Nephron progenitor cell (in vitro differentiated cells): ENCODE measurements at regions not wholly inside any gene's neighbourhood (a gene's known extent, or its start where the extent isn't known, plus 50 kb on each side); places are given as distances from the start of the nearest gene placed in this dataset.

Source experiments
- DNase-seq: peaks from one replicate; pipeline ENCODE4 v3.0.0; 2021
- H3K27ac Mint-ChIP-seq: 2 replicates; pipeline ENCODE4 v1.8.0; 2021; ENCODE audit warnings: mild to moderate bottlenecking, moderate library complexity, mixed read lengths
- H3K27me3 Mint-ChIP-seq: 2 replicates; pipeline ENCODE4 v1.8.0; 2021; ENCODE audit warnings: mild to moderate bottlenecking, low read depth, mixed read lengths; ENCODE audit not compliant: poor library complexity
- H3K36me3 Mint-ChIP-seq: 2 replicates; pipeline ENCODE4 v1.8.0; 2021; ENCODE audit warnings: low read depth, mixed read lengths
- H3K4me1 Mint-ChIP-seq: 2 replicates; pipeline ENCODE4 v1.8.0; 2021; ENCODE audit warnings: mixed read lengths
- H3K4me3 Mint-ChIP-seq: 2 replicates; pipeline ENCODE4 v1.8.0; 2021; ENCODE audit warnings: mild to moderate bottlenecking, moderate library complexity, mixed read lengths
- H3K9me3 Mint-ChIP-seq: 2 replicates; pipeline ENCODE4 v1.8.0; 2021; ENCODE audit warnings: mild to moderate bottlenecking, moderate library complexity, mixed read lengths
- TF ChIP-seq, protein P1 (sequence below): fragments of 200-600 bp; sonication (generic); IDR thresholded peaks from 2 replicates; pipeline ENCODE4 v1.5.0; 2021; ENCODE audit warnings: antibody characterized with exemption

GRCh38 chr4:101421386-101421785 is 74.1 kb upstream of the PPP3CA start:
- Mint-ChIP-seq H3K9me3 (peaks cover 4% of the 10 kb centered on the region), H3K4me3 (no peak overlapping the region), H3K4me1 (peaks cover 25% of the 10 kb centered on the region), H3K27ac (no peak overlapping the region), H3K36me3 (no peaks in the 10 kb centered on the region), H3K27me3 (no peaks in the 10 kb centered on the region)
- TF ChIP-seq, protein P1, sequence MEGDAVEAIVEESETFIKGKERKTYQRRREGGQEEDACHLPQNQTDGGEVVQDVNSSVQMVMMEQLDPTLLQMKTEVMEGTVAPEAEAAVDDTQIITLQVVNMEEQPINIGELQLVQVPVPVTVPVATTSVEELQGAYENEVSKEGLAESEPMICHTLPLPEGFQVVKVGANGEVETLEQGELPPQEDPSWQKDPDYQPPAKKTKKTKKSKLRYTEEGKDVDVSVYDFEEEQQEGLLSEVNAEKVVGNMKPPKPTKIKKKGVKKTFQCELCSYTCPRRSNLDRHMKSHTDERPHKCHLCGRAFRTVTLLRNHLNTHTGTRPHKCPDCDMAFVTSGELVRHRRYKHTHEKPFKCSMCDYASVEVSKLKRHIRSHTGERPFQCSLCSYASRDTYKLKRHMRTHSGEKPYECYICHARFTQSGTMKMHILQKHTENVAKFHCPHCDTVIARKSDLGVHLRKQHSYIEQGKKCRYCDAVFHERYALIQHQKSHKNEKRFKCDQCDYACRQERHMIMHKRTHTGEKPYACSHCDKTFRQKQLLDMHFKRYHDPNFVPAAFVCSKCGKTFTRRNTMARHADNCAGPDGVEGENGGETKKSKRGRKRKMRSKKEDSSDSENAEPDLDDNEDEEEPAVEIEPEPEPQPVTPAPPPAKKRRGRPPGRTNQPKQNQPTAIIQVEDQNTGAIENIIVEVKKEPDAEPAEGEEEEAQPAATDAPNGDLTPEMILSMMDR, result no peak
- no peak for DNase-seq

GRCh38 chr4:101420661-101421060 is 73.3 kb upstream of the PPP3CA start:
- H3K9me3 Mint-ChIP-seq, result peaks cover 4% of the 10 kb centered on the region
- H3K4me1 Mint-ChIP-seq, result peaks cover 25% of the 10 kb centered on the region
- no peak overlapping the region for H3K27ac Mint-ChIP-seq
- H3K27me3 Mint-ChIP-seq, result no peaks in the 10 kb centered on the region
- H3K4me3 Mint-ChIP-seq, result no peak overlapping the region
- H3K36me3 Mint-ChIP-seq, result no peaks in the 10 kb centered on the region
- TF ChIP-seq, protein P1, result no peak
- DNase-seq, result no peak

DNA sequence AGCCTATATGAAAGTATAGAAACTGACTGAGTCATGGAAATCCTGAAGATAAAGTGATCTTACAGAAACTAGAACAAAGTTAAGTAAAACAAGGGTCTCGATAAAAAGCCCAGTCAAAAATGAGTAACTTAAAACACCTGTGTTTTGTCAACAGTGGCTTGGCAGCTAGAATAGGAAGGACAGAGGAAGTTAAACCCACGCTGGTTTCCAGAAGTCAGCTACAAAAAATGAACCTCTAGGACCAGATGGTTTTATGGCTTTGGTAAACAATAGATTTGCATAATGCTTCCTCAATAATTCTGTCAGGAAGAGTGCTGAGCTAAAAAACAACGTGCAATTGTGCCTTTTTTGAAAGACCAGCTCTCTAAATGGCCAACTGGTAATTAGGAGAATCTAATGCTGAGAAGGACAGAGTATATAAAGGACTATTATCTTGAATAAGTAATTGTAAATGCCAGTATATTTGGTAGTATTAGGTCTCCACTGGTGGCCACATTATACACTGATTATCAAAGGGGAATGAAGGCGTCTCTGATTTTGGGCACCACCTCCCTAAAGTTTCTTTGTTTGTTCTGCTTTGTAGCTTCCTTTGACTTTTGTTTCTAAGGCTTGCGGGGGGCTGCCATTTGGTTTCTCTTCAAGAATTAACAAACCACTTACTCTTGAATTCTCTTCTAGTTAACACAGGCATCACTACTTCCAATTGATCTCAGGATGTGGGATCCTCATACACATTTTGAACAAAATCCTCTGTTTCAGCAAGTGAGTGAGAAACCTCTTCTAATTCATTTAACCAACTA is 72.2 kb upstream of the PPP3CA start:
- Mint-ChIP-seq H3K27me3 (no peaks in the 10 kb centered on the region), H3K4me1 (peaks cover 30% of the 10 kb centered on the region), H3K4me3 (no peak overlapping the region), H3K36me3 (no peaks in the 10 kb centered on the region), H3K9me3 (peaks cover 3% of the 10 kb centered on the region), H3K27ac (peak overlapping the region; percentile 64)
- TF ChIP-seq, protein P1, result no peak
- DNase-seq, result no peak

DNA sequence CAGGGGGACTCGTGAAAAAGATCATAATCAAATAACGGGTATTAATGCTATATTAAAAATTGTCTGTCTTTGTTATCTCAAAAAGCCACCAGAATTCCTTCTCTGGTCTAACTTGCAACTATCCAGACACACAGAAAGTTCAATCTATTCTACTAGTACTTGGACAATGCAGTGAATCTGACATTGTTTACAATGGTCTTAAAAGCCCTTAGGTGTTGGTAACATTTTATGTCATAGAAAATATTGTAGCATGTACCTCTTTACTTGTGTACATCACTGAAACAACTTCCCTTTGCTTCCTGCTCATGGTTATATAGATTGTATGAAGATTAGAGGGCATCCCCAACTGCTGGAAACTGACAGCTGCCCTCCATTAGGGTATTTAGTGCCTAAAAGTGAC is 71.1 kb upstream of the PPP3CA start:
- peak overlapping the region; percentile 15 for H3K27ac Mint-ChIP-seq
- no peak overlapping the region for H3K4me3 Mint-ChIP-seq
- no peaks in the 10 kb centered on the region for H3K27me3 Mint-ChIP-seq
- H3K9me3 Mint-ChIP-seq, result no peaks in the 10 kb centered on the region
- H3K36me3 Mint-ChIP-seq, result no peaks in the 10 kb centered on the region
- H3K4me1 Mint-ChIP-seq, result peaks cover 30% of the 10 kb centered on the region
- TF ChIP-seq, protein P1, result no peak
- DNase-seq, result no peak

DNA sequence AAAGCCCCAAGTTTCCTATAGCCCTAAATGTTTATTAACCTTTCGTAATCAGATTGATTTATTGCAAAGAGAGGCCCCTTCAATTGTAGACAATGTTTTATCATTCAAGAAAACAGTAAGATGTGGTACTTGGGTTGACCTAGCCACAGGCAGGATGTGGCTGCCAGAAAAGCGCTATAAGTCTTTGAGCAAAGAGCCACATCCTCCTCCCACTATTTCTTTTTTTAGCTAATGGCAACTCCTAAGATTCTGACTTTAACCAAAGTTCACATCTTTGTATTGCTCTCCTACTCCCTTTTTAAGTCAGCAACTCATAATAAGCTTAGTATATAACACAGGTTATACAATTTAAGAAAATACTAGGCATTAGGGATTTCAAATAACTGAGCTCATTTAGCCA is 70.7 kb upstream of the PPP3CA start:
- Mint-ChIP-seq H3K4me1 (peaks cover 30% of the 10 kb centered on the region), H3K36me3 (no peaks in the 10 kb centered on the region), H3K4me3 (no peak overlapping the region), H3K27ac (peak overlapping the region; percentile 15), H3K27me3 (no peaks in the 10 kb centered on the region), H3K9me3 (no peaks in the 10 kb centered on the region)
- DNase-seq, result no peak
- TF ChIP-seq, protein P1, result no peak

DNA sequence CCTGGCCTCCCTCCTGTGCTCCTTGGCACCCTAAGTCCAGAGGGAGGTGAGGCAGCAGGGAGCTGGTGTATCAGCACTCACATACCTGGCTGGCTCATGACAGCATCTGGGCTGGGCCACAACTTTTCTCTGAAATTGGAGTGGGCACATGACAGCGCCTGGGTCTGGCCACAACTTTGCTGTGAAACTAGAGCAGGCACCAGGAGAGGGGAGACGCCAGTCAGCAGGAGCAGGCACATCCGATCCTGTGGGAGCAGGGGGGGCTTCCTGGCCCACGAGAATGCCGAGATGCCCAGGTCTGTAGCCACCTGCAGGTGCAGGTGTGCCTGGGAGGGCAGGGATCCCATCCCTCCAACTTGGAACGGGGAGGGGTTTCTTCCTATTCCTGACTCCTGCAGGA is 69.7 kb upstream of the PPP3CA start:
- no peak for DNase-seq
- H3K27ac Mint-ChIP-seq, result no peak overlapping the region
- no peaks in the 10 kb centered on the region for H3K27me3 Mint-ChIP-seq
- no peaks in the 10 kb centered on the region for H3K9me3 Mint-ChIP-seq
- no peak overlapping the region for H3K4me3 Mint-ChIP-seq
- peaks cover 30% of the 10 kb centered on the region for H3K4me1 Mint-ChIP-seq
- TF ChIP-seq, protein P1, result no peak
- H3K36me3 Mint-ChIP-seq, result no peaks in the 10 kb centered on the region
